GM21360 (cell line): ENCODE measurements at regions not wholly inside any gene's neighbourhood (a gene's known extent, or its start where the extent isn't known, plus 50 kb on each side); places are given as distances from the start of the nearest gene placed in this dataset.

ENCODE experiments used
- ATAC-seq: cut with Tn5 transposase; IDR thresholded peaks from one replicate; pipeline ENCODE4 v1.9.1; 2021; ENCODE audit warnings: mild to moderate bottlenecking, moderate library complexity; ENCODE audit not compliant: unreplicated experiment

- ATAC-seq = no peak
Observed at GRCh38 chr1:96039910-96040309, 681.7 kb upstream of the PTBP2 start.

- ATAC-seq = no peak
Observed at GRCh38 chr1:96041470-96041869, 680.1 kb upstream of the PTBP2 start.

- no peak for ATAC-seq
Observed at GRCh38 chr1:96048572-96049212, 672.9 kb upstream of the PTBP2 start.

- ATAC-seq = no peak
Observed at GRCh38 chr1:96049759-96050409, 671.7 kb upstream of the PTBP2 start.

GRCh38 chr1:96059276-96059675 lies 662.3 kb upstream of the PTBP2 start:
- no peak for ATAC-seq

DNA sequence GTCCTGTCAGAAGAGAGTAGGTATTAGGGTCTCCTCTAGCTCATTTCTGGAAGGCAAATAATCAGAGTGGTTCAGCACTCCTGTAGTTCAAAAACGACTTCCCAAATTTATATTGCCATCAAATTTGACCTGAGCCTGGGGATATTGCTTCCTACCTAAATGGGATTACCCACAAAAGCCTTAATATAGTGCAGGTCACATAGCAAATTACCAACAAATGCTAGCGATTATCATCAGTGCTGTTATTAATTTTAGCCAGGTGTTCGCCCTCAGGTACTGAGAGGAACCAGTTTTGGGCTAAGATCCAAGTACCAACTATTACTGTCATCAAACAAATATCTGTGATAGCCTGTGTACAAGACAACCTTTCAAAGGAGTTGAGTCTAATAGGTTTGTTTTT lies 661.8 kb upstream of the PTBP2 start:
- no peak for ATAC-seq

GRCh38 chr1:96060621-96061020 lies 661.0 kb upstream of the PTBP2 start:
- no peak for ATAC-seq

GRCh38 chr1:96072021-96072420 lies 649.6 kb upstream of the PTBP2 start:
- no peak for ATAC-seq

GRCh38 chr1:96073100-96073499 lies 648.5 kb upstream of the PTBP2 start:
- ATAC-seq = no peak

DNA sequence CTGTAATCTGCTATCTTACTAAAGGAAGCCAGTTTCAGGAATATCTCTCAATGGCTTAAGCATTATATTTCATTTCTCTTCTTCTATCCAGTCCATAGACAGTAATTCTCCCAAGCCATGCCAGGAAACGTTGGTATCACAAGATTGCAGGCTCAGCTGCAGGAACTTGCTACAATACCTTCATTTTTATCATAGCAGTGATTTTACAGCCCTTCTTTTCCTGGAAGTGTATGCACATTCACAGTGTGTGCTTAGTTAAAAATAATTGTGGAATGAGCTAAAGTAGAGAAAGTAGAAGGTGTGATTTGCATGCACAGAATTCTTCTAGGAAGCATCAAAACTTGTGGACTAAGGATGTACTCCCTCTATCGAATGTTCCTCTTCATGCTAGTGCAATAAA lies 647.2 kb upstream of the PTBP2 start:
- ATAC-seq = no peak

DNA sequence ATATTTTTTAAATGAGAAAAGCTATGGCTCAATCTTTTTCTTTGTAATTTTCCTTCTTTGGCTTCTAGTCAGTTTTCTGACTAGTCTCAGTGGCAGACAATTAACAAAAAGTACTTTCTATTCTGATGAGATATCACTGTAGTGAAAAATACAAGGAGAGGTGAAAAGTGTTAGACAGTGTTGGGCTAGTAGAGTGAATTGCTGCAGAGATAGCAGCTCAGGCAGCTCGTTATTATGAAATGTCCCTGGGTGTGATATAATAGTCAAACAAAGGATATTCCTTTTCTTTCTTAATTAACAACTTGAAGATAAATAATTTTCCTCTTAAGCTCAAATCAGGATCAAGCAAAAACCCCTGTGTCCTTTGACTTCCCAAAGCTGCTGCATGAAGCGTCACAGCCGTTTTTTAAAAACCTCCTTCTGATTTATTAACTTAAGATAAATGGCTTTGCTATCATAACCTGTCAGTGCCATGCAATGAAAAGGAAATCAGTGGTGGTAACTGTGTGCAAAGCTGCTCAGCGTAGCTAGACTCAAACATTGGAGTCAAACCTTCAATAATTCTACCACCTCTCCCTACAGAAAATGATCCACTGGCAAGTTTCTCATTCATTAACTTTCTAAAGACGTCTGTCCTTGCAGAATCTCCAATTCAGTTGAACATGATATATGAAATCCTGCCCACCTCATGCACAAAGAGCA lies 646.6 kb upstream of the PTBP2 start:
- no peak for ATAC-seq

DNA sequence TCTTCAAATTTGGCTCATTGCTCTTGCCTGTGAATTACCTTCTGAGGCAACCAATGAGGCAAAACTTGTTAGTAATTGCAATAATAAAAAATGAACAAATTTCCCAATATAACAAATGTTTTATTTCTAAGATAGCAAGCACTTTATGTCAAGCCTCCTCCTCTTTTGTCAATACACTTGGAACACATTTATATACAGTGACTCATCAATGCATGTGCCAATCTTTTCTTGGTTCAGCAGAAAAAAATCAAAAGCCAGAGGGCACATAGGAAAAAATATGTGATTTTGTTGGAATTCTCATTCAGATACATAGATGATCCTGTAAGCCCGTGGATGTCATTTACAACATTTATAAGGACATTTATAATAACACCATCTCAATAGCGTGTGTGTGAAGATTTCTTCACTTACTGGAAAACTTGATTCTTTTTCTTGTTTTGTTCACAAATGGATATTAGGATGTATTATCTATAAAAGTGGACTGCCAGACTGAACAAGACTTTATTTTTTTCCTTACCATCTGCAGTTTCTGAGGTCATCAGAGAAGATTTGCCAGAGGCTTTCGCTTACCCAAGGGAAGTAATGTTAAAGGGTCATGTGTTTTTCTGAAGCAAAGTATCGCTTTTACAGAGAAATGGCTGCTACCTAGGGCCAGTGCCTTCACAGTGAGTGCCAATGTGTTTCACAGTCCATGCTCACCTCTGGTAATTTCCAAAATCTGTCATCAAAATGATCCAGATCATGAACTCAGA lies 645.7 kb upstream of the PTBP2 start:
- ATAC-seq = no peak

- no peak for ATAC-seq
Observed at GRCh38 chr1:96076589-96076988, 645.0 kb upstream of the PTBP2 start.

GRCh38 chr1:96079581-96079980 lies 642.0 kb upstream of the PTBP2 start:
- no peak for ATAC-seq

DNA sequence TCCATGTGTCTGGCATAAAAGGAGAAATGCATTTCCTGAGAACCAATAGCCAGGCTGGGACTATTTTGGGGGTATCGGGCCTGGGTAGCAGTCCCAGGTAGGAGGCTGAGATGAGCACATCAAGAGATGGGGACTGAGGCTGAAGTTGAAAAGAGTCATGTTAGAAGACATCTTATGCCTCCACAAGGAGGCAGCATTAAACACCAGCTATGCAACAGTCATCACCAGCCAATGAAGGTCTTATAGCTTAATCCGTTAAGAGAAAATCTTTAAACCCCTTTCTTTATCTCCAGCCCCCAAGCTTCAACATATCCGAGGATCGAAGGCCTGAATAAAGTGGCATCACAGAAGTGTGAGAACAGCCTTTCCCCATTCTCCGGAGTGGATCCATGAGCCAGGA lies 640.7 kb upstream of the PTBP2 start:
- no peak for ATAC-seq

DNA sequence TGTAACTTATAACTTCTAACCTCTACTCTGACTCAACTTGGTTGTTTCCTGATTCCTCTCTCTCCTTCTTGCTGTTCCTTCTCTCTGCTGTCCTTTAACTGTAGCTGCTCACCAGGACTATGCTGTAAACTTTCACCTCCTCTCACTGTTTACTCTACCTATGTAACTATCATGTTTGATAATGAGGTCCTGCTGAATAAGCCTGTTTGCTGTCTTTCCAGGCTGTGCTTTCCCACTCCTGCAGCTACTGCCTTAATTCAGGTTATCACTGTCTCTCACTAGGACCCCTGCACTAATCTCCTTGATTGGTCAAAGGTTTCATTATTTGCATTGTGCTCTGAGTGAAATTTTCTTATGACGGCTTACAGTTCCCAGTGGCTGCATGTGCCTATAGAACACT lies 633.9 kb upstream of the PTBP2 start:
- ATAC-seq = no peak

DNA sequence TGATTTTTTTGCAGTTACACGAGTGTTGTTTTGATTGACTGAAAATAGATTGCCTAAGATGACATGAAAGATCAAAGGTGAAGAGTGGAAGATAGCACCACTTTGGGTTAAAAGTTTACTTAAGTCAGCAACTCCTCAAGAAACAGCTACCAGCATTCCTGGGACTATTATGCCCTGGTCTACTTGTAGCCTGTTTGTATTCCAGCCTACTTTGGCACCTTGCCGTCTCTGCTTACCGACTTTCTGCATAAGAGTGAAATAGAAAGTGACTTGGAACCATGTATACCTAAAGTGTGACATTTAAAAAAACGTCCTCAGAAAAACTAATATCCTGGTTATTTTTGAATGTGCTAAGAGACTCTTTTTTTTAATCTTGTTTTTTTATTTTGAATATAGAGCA lies 631.5 kb upstream of the PTBP2 start:
- no peak for ATAC-seq

- ATAC-seq = no peak
Observed at GRCh38 chr1:96095849-96096612, 625.6 kb upstream of the PTBP2 start.

DNA sequence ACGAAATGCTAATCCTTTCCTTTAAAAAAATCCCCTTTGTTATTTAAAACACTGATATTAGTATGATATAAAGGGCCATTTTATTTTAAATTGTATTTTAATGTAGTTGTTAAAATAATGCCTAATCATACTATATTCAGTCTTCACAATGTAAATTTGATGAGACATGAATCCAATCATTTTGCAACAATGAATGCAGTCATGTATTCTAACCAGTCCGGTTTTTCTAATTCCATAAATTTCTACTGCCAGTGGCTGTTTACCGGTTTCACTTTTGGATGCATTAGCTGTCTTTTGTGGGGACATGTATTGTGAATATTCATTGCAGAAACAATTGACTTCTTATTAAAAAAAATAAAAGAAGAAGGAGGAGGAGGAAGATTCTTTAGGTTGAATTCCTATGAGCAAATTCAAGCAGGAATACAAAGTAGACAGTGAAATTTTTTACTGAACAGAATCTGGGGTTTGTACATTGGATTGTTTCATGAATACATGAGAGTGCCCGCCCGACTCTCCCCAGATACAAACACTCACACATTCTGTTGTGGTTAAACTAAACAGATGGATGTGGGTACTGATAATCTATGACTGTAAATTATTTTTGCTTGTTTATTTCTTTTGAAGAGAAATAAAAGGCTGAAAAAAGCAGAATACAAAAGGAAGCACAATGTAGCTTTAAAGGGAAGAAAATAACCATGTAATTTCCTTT lies 624.8 kb upstream of the PTBP2 start:
- ATAC-seq = no peak

GRCh38 chr1:96104506-96104905 lies 617.1 kb upstream of the PTBP2 start:
- ATAC-seq = no peak
